PC-3 (cell line): ENCODE measurements at regions not wholly inside any gene's neighbourhood (a gene's known extent, or its start where the extent isn't known, plus 50 kb on each side); places are given as distances from the start of the nearest gene placed in this dataset.

Experiments used
- EZH2 ChIP-seq: fragments of 300-600 bp; sonication (generic); IDR thresholded peaks from one replicate; pipeline ENCODE4 v1.6.1; 2017; ENCODE audit warnings: antibody characterized with exemption, mild to moderate bottlenecking, low read length; ENCODE audit not compliant: unreplicated experiment
- EZH2phosphoT487 ChIP-seq: fragments of 300-600 bp; sonication (generic); IDR thresholded peaks from 2 replicates; pipeline ENCODE4 v1.6.1; 2018; ENCODE audit warnings: mild to moderate bottlenecking, antibody characterized with exemption, low read length, borderline replicate concordance
- TF ChIP-seq, protein P1 (sequence below): fragments of 300-600 bp; sonication (generic); conservative IDR thresholded peaks from 2 replicates; pipeline ENCODE4 v1.5.1; 2017; ENCODE audit warnings: antibody characterized with exemption, low read depth, mild to moderate bottlenecking, low read length

DNA sequence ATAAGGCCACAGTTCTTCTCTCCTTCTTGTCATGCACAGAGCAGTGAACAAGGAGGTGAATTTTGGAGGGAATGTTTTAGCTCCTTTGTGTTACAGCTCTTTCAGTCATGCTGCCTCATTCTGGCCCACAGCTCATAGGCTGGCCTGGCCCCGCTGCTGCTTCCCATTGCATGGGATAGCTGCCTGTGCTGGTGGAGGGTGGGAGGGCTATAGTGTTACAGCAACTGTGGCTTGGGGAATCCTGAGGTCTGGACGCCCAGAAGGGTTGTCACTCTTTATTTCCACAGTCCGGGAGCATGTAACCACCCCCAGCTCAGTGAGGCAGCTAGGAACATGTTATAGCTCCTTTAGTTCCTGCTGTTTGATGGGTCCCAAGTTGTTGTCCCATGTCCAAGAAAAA, 210.3 kb downstream of the AMY1C start:
- TF ChIP-seq, protein P1, sequence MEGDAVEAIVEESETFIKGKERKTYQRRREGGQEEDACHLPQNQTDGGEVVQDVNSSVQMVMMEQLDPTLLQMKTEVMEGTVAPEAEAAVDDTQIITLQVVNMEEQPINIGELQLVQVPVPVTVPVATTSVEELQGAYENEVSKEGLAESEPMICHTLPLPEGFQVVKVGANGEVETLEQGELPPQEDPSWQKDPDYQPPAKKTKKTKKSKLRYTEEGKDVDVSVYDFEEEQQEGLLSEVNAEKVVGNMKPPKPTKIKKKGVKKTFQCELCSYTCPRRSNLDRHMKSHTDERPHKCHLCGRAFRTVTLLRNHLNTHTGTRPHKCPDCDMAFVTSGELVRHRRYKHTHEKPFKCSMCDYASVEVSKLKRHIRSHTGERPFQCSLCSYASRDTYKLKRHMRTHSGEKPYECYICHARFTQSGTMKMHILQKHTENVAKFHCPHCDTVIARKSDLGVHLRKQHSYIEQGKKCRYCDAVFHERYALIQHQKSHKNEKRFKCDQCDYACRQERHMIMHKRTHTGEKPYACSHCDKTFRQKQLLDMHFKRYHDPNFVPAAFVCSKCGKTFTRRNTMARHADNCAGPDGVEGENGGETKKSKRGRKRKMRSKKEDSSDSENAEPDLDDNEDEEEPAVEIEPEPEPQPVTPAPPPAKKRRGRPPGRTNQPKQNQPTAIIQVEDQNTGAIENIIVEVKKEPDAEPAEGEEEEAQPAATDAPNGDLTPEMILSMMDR, result no peak
- TF ChIP-seq EZH2, result no peak
- no peak for TF ChIP-seq EZH2phosphoT487
